BE2C (cell line): ENCODE measurements at regions not wholly inside any gene's neighbourhood (a gene's known extent, or its start where the extent isn't known, plus 50 kb on each side); places are given as distances from the start of the nearest gene placed in this dataset.

Experiments used
- DNase-seq: peaks from one replicate; pipeline ENCODE4 v3.0.0-alpha.2; 2020
- H3K27me3 ChIP-seq: fragments of 250-450 bp; sonication (Bioruptor Pico); 2 replicates; pipeline ENCODE4 v1.5.1; 2020; ENCODE audit warnings: mild to moderate bottlenecking
- H3K36me3 ChIP-seq: fragments of 250-450 bp; sonication (Bioruptor Pico); 2 replicates; pipeline ENCODE4 v1.5.1; 2020; ENCODE audit warnings: mild to moderate bottlenecking
- H3K4me1 ChIP-seq: fragments of 250-450 bp; sonication (Bioruptor Pico); 2 replicates; pipeline ENCODE4 v1.5.1; 2020
- H3K4me3 ChIP-seq: 2 replicates; pipeline ENCODE4 v1.5.1; 2011; ENCODE audit warnings: low read depth, low read length
- H3K9me3 ChIP-seq: fragments of 250-450 bp; sonication (Bioruptor Pico); 2 replicates; pipeline ENCODE4 v1.5.1; 2020
- CTCF ChIP-seq: IDR thresholded peaks from 2 replicates; pipeline ENCODE4 v1.5.1; 2012; ENCODE audit warnings: mild to moderate bottlenecking, low read depth, low read length

DNA sequence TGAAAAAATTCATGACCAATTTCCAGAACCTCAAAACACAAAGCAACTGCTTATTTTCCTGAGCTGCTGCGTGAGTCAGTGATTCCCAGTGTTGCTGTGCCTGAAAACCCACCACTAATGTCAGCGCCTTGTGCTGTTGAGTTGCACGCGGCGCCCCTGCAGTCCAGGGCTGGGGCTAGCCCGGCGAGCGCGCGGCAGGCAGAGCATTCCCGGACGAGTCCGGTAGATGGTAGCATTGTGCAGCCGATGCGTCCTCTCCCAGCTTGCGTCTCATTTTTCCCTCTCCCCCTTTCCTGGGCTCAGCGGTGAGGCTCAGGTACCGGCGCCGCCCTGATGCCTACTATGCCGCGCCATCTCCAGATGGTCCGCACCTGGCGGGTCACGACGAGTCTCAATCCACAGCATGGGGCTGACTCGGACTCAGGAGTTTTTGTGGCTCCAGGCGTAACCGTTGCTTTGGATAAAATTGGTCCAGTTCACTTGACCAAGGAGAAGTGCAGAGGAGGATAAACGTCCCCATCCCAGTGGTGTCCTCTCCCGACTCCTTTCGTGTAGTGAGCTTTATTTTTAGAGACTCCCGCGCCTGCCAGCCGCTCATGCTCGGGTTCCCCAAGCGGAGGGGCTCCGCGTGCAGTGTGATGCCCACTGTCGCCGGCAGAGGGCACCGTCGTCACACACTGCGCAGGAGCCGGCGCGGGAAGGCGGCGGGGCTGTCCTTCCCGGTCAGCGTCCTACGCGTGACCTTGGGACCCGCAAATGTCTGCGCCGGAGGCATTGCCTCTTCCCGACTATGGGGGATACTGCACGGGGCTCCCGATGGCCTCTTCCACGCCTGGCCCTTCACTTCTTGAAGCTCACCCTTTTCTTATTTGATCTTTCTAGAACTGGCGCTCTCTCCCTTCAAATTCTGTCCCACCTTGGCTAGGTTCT is 53.6 kb upstream of the IGFBP7 start:
- H3K36me3 ChIP-seq = no peaks in the 10 kb centered on the region

GRCh38 chr4:57162499-57163019 is 52.4 kb upstream of the IGFBP7 start:
- peaks cover 10% of the 10 kb centered on the region for H3K4me1 ChIP-seq
- no peak for TF ChIP-seq CTCF
- H3K4me3 ChIP-seq = no peak overlapping the region
- no peak for DNase-seq
- H3K36me3 ChIP-seq = no peaks in the 10 kb centered on the region
- H3K9me3 ChIP-seq = no peaks in the 10 kb centered on the region
- no peaks in the 10 kb centered on the region for H3K27me3 ChIP-seq

More for the DNA sequence above, 53.6 kb upstream of the IGFBP7 start:
- Histone ChIP-seq H3K9me3 (no peaks in the 10 kb centered on the region), H3K4me3 (peak overlapping the region; percentile 83), H3K27me3 (no peaks in the 10 kb centered on the region), H3K4me1 (peaks cover 4% of the 10 kb centered on the region)
- DNase-seq = peak; percentile 86
- TF ChIP-seq CTCF = peak; percentile 83
